Upper lobe of left lung (tissue), 6 donors: ENCODE measurements at regions not wholly inside any gene's neighbourhood (a gene's known extent, or its start where the extent isn't known, plus 50 kb on each side); places are given as distances from the start of the nearest gene placed in this dataset.

Experiments used
- ATAC-seq, 2 donors: fragments of 200-7000 bp; cut with Tn5 transposase; one replicate each; pipeline ENCODE4 v1.9.1; 2022; ENCODE audit warnings: mild to moderate bottlenecking in 2 of 2, moderate library complexity in 2 of 2; ENCODE audit not compliant: low FRiP score in 2 of 2
- DNase-seq, 2 donors: peaks; one replicate each; pipeline ENCODE4 v3.0.0-alpha.2; 2019 to 2020
- H3K27ac ChIP-seq, 4 donors: fragments of 200-600 bp; sonication (generic); one replicate each; pipeline ENCODE4 v1.5.1; 2016 to 2019
- H3K27me3 ChIP-seq, 4 donors: fragments of 200-600 bp; sonication (generic); one replicate each; pipeline ENCODE4 v1.5.1; 2017 to 2019
- H3K36me3 ChIP-seq, 4 donors: fragments of 200-600 bp; sonication (generic); one replicate each; pipeline ENCODE4 v1.5.1; 2016 to 2019
- H3K4me1 ChIP-seq, 4 donors: fragments of 200-600 bp; sonication (generic); one replicate each; pipeline ENCODE4 v1.5.1; 2018 to 2019
- H3K4me3 ChIP-seq, 4 donors: fragments of 200-600 bp; sonication (generic); one replicate each; pipeline ENCODE4 v1.5.1; 2017 to 2019; ENCODE audit warnings: mild to moderate bottlenecking in 2 of 4, moderate library complexity in 1 of 4
- H3K9me3 ChIP-seq, 4 donors: fragments of 200-600 bp; sonication (generic); one replicate each; pipeline ENCODE4 v1.5.1; 2018 to 2019
- EP300 ChIP-seq, 4 donors: sonication (generic); formaldehyde crosslinking; IDR thresholded peaks; one replicate each; pipeline ENCODE4 v1.5.1; 2017; ENCODE audit warnings: antibody characterized with exemption in 4 of 4, control low read depth in 2 of 4
- POLR2A ChIP-seq, 4 donors: fragments of 450-650 bp; IDR thresholded peaks; one replicate each; pipeline ENCODE4 v1.5.1; 2016 to 2017; ENCODE audit warnings: antibody characterized with exemption in 4 of 4, mild to moderate bottlenecking in 2 of 4
- POLR2AphosphoS5 ChIP-seq, 2 donors: sonication (generic); formaldehyde crosslinking; IDR thresholded peaks; one replicate each; pipeline ENCODE4 v1.5.1; 2017; ENCODE audit warnings: antibody characterized with exemption in 2 of 2
- WGBS, 2 donors: methylation state at CpG; one replicate each; pipeline ENCODE4 v1.1.5; 2017 to 2018; 5-methylcytosine and 5-hydroxymethylcytosine counted together
- TF ChIP-seq, protein P1 (sequence below), 6 experiments: fragments of 450-650 bp in 4 of 6; fragments of 200-600 bp in 2 of 6; sonication (generic) in 2 of 6; IDR thresholded peaks; one replicate each; pipeline ENCODE4 v1.5.1; 2016 to 2019; ENCODE audit warnings: antibody characterized with exemption in 6 of 6
- donor health status: DM: no; HTN: no; CAD: no; lungs with moderate emphysema.
- donor health status: DM: no; HTN: yes; CAD: no; lungs with severe emphysema.

DNA sequence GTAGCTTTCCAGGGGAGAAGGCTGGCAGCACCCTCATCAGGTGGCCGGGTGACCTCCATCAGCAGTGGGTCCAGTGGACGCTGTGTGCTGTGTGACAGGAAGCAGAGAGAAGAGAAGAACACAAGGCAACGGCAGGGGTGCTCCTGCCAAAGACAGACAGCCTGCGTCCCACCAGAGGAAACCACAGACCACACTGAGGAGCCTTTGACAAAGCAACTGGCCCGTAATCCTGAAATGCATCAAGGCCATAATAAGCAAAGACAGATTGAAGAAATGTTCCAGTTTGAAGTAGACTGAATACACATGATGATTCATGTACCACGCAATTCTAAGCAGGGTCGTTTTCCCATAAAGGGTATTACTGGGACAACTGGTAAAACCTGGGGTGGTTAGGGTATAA lies 172.4 kb downstream of the FBXO15 start:
- Histone ChIP-seq H3K4me1 (no peaks in the 10 kb centered on the region), H3K27ac (no peak overlapping the region), H3K36me3 (no peaks in the 10 kb centered on the region), H3K27me3 (no peaks in the 10 kb centered on the region), H3K4me3 (no peak overlapping the region), H3K9me3 (no peaks in the 10 kb centered on the region)
- WGBS, 2 donors: 46 to 62% methylated on average over 7 of the region's 7 CpGs
- no peak for ATAC-seq
- TF ChIP-seq EP300 (IDR thresholded peaks at IDR 0.05) (no peak), POLR2AphosphoS5 (IDR thresholded peaks at IDR 0.05) (no peak)
- no peak for DNase-seq

GRCh38 chr18:73973972-73974371 lies 173.7 kb downstream of the FBXO15 start:
- TF ChIP-seq EP300 (IDR thresholded peaks at IDR 0.05) (no peak), POLR2A (IDR thresholded peaks at IDR 0.05) (no peak), POLR2AphosphoS5 (IDR thresholded peaks at IDR 0.05) (no peak)
- TF ChIP-seq, protein P1, sequence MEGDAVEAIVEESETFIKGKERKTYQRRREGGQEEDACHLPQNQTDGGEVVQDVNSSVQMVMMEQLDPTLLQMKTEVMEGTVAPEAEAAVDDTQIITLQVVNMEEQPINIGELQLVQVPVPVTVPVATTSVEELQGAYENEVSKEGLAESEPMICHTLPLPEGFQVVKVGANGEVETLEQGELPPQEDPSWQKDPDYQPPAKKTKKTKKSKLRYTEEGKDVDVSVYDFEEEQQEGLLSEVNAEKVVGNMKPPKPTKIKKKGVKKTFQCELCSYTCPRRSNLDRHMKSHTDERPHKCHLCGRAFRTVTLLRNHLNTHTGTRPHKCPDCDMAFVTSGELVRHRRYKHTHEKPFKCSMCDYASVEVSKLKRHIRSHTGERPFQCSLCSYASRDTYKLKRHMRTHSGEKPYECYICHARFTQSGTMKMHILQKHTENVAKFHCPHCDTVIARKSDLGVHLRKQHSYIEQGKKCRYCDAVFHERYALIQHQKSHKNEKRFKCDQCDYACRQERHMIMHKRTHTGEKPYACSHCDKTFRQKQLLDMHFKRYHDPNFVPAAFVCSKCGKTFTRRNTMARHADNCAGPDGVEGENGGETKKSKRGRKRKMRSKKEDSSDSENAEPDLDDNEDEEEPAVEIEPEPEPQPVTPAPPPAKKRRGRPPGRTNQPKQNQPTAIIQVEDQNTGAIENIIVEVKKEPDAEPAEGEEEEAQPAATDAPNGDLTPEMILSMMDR (IDR thresholded peaks at IDR 0.05): no peak
- H3K36me3 ChIP-seq: no peaks in the 10 kb centered on the region
- no peak overlapping the region for H3K27ac ChIP-seq
- H3K4me3 ChIP-seq: no peak overlapping the region
- DNase-seq: no peak
- no peaks in the 10 kb centered on the region for H3K27me3 ChIP-seq
- WGBS, 2 donors: 92 to 98% methylated on average over 4 of the region's 4 CpGs
- no peaks in the 10 kb centered on the region for H3K4me1 ChIP-seq
- ATAC-seq: no peak
- H3K9me3 ChIP-seq: no peaks in the 10 kb centered on the region

DNA sequence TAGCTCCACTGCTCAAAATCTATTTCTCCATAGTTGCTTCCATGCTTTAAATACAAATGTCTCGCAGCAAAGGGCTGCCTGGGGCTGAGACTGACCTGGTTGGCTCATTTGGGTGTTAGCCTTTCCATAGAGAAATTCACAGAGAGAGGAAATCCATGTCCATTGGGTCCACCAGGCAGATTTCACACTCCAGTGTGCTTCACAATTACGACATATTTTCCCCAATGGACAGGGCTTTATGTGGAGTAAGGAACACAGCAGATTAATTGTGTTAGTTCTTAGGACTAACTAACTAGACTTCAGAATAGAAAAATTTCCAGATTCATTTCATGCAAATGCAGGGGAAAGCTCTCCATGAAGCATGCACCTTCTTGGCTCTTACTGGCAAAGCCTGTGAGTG lies 180.7 kb downstream of the FBXO15 start:
- Histone ChIP-seq H3K27ac (no peak overlapping the region), H3K4me1 (no peaks in the 10 kb centered on the region), H3K4me3 (no peak overlapping the region), H3K9me3 (no peaks in the 10 kb centered on the region), H3K36me3 (no peaks in the 10 kb centered on the region), H3K27me3 (no peaks in the 10 kb centered on the region)
- WGBS, 2 donors: 82 to 86% methylated on average over 2 of the region's 2 CpGs
- DNase-seq: no peak
- no peak for ATAC-seq
- TF ChIP-seq POLR2AphosphoS5 (IDR thresholded peaks at IDR 0.05): no peak
- TF ChIP-seq, protein P1 (IDR thresholded peaks at IDR 0.05): no peak
- no peak for TF ChIP-seq POLR2A (IDR thresholded peaks at IDR 0.05)
- no peak for TF ChIP-seq EP300 (IDR thresholded peaks at IDR 0.05)

DNA sequence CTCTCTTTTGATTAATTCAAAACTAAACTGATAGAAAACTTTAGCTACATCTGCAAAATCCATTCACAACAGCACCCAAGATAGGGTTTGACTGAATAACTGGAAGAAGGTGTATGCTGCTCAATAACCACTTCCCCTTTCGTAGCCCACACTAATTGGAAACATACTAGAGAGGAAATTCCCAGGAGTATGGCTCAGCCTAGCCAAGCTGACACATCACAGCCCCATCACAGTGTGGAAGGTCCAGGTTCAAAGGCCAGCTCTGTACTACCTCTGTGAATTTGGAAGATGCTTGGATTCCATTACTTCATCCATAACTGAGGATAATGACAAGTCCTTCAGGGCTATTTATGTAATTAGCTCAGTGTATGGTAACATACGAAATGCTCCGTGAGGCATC lies 185.4 kb downstream of the FBXO15 start:
- no peak for ATAC-seq
- Histone ChIP-seq H3K27me3 (no peaks in the 10 kb centered on the region), H3K27ac (no peak overlapping the region), H3K36me3 (no peaks in the 10 kb centered on the region), H3K4me1 (no peaks in the 10 kb centered on the region), H3K9me3 (no peaks in the 10 kb centered on the region), H3K4me3 (no peak overlapping the region)
- 78% methylated on average over 3 of the region's 3 CpGs for WGBS, 2 donors
- TF ChIP-seq, protein P1 (IDR thresholded peaks at IDR 0.05): no peak
- no peak for TF ChIP-seq POLR2A (IDR thresholded peaks at IDR 0.05)
- no peak for TF ChIP-seq EP300 (IDR thresholded peaks at IDR 0.05)
- no peak for TF ChIP-seq POLR2AphosphoS5 (IDR thresholded peaks at IDR 0.05)
- no peak for DNase-seq

DNA sequence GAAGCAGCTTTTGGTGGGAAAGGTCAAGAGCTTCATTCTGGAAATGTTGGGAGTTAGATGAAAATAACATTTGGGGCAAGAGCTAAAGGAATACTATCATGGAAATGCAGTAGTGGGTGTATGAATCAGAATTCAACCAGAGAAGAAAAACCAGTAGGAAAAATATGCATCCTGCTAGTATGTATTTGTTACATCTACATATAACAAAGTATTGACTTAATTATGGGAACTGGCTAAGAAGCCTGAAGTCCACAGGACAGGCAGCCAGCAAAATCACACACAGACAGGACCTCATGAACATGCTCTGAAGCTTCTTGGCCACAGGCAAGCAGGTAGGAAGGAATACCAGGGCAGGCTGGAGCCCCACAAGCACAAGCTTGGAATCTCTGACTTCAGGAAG lies 185.8 kb downstream of the FBXO15 start:
- DNase-seq (no peak), ATAC-seq (no peak)
- no peak for TF ChIP-seq POLR2A (IDR thresholded peaks at IDR 0.05)
- TF ChIP-seq POLR2AphosphoS5 (IDR thresholded peaks at IDR 0.05): no peak
- no peak for TF ChIP-seq EP300 (IDR thresholded peaks at IDR 0.05)
- TF ChIP-seq, protein P1 (IDR thresholded peaks at IDR 0.05): no peak
- Histone ChIP-seq H3K4me3 (no peak overlapping the region), H3K4me1 (no peaks in the 10 kb centered on the region), H3K9me3 (no peaks in the 10 kb centered on the region), H3K27ac (no peak overlapping the region), H3K27me3 (no peaks in the 10 kb centered on the region), H3K36me3 (no peaks in the 10 kb centered on the region)
